Activated T-cell treated with anti-CD3 and anti-CD28 coated beads, Interleukin-2, amount 50 U/mL, for 72 hours (primary cell): ENCODE measurements at regions not wholly inside any gene's neighbourhood (a gene's known extent, or its start where the extent isn't known, plus 50 kb on each side); places are given as distances from the start of the nearest gene placed in this dataset.

Source experiments
- ATAC-seq, 2 donors: fragments of 150-1000 bp; cut with Tn5 transposase; replicated peaks in 1 of 2; 2 replicates each; pipeline ENCODE4 v1.10.0; 2021; ENCODE audit warnings: moderate library complexity in 2 of 2, mild to moderate bottlenecking in 1 of 2
- DNase-seq, 2 donors: peaks; one replicate each; pipeline ENCODE4 v3.0.0; 2021 to 2022; ENCODE audit warnings: mixed read lengths in 1 of 2
- H3K27ac Mint-ChIP-seq: one replicate; pipeline ENCODE4 v1.8.0; 2022; ENCODE audit warnings: mild to moderate bottlenecking, moderate library complexity, mixed read lengths
- H3K27me3 Mint-ChIP-seq: one replicate; pipeline ENCODE4 v1.8.0; 2022; ENCODE audit warnings: low read depth, mixed read lengths
- H3K36me3 Mint-ChIP-seq, 2 donors: one replicate each; pipeline ENCODE4 v1.8.0; 2022; ENCODE audit warnings: mixed read lengths in 2 of 2, mild to moderate bottlenecking in 1 of 2; ENCODE audit not compliant: insufficient read depth in 2 of 2
- H3K4me1 Mint-ChIP-seq: one replicate; pipeline ENCODE4 v1.8.0; 2022; ENCODE audit warnings: low read depth, mixed read lengths
- H3K4me3 Mint-ChIP-seq, 2 donors: one replicate each; pipeline ENCODE4 v1.8.0; 2022; ENCODE audit warnings: mild to moderate bottlenecking in 2 of 2, mixed read lengths in 2 of 2, moderate library complexity in 2 of 2
- H3K9me3 Mint-ChIP-seq, 2 donors: one replicate each; pipeline ENCODE4 v1.8.0; 2022; ENCODE audit warnings: mixed read lengths in 2 of 2

DNA sequence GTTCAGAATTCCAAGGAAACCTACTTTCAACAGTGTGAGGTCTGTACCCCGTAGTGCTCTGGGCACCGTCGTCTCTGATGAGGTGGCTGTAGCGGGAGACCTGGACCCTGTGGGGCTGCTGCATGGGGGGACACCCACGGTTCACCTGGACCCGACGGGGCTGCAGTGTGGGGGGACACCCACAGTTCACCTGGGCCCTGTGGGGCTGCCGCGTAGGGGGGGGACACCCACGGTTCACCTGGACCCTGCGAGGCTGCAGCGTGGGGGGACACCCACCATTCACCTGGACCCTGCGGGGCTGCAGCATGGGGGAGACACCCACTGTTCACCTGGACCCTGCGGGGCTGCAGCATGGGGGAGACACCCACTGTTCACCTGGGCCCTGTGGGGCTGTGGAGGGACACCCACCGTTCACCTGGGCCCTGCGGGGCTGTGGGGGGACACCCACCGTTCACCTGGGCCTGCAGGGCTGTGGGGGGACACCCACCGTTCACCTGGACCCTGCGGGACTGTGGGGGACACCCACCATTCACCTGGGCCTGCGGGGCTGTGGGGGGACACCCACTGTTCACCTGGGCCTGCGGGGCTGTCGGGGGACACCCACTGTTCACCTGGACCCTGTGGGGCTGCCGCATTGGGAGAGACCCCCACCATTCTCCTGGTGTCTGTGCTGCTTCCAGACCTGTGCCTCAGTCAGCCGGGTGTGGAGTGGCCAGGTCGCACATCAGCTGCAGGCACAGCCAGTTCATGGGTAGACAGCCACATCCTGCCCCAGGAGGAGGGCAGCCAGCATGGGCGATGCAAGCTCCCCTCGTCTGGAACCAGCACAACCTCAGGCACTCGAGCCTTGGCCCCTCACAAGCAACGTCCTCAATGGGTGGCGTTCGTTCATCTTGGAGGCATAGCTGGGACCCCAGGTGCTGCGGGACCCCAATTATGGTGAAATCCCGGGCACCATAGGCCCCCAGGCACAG, 114.5 kb downstream of the TMEM18 start:
- H3K9me3 Mint-ChIP-seq = no peaks in the 10 kb centered on the region
- no peak for DNase-seq
- H3K36me3 Mint-ChIP-seq = no peaks in the 10 kb centered on the region
- H3K4me3 Mint-ChIP-seq = no peak overlapping the region
- H3K27me3 Mint-ChIP-seq = peaks cover 28% of the 10 kb centered on the region
- no peak for ATAC-seq
- no peaks in the 10 kb centered on the region for H3K4me1 Mint-ChIP-seq
- no peak overlapping the region for H3K27ac Mint-ChIP-seq

DNA sequence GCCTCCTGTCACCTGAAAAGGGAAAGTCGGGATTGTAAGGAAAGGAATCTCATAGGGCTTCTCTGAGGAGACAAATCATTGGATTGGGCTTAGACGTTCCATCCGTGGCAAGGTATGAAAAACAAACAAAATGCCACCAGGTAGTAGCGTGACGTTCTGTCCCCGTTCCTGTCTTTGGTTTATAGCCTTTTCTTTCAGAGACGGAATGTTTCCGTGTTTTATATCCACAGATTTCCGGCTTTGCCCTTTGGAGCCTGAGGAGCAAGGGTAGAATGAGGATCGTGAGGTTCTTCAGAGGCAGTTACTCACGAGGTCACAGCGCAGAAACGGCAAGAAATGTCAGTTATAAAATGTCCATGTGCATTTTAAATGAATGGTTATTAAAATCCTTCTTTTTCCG, 118.3 kb downstream of the TMEM18 start:
- DNase-seq = no peak
- Mint-ChIP-seq H3K4me3 (no peak overlapping the region), H3K9me3 (no peaks in the 10 kb centered on the region), H3K27ac (no peak overlapping the region), H3K27me3 (peaks cover 13% of the 10 kb centered on the region), H3K36me3 (no peaks in the 10 kb centered on the region), H3K4me1 (no peaks in the 10 kb centered on the region)
- no peak for ATAC-seq

DNA sequence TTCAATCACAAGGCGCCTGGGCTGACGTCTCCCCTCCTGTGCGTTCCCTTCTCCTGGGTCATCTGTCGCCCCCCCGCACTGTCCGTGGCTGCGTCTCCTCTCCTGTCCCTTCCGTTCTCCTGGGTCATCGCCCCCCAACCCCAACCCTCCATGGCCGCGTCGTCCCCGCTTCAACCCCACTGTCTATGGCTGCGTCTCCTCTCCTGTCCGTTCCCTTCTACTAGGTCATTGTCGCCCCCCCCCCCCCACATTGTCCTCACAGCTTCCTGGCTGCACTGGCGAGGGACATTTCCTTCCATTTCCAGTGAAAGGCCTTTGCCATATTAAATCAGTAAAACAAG, 118.9 kb downstream of the TMEM18 start:
- no peak for ATAC-seq
- Mint-ChIP-seq H3K27ac (no peak overlapping the region), H3K4me3 (peak overlapping the region in 1 of 2 donors; percentile 54), H3K36me3 (no peaks in the 10 kb centered on the region), H3K27me3 (peaks cover 13% of the 10 kb centered on the region), H3K4me1 (no peaks in the 10 kb centered on the region), H3K9me3 (no peaks in the 10 kb centered on the region)
- DNase-seq = no peak

DNA sequence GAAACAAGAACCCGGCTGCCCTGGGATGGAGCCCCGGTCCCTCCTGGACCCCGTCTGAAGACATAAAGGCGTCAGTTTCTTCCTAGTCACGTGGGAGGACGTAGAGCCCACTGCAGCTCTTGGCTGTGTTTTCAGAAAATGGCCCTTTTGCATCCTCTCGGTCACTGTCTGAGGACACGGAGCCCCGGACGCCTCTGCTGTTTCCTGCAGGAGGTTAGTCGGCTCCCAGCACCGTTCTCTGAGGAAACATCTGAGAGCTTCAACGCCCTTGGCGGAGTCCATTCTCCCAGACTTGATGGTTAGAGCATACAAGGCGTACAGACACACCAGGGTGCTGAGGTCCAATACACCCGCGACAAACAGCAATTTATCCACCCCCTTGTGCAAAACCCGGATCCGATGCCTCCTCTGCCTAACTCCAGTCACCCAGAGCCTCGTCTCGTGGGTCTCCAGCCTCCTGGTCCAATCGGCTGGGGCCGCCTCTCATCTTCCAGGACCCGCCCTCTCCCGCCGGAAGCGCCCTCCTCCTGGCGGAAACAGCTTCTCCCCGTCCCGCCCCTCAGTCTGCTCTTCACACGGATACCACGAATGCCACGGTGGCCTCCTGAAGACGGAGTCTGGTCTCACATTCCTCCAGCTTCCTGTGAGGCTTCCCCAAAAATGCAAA, 119.4 kb downstream of the TMEM18 start:
- Mint-ChIP-seq H3K27ac (no peak overlapping the region), H3K4me3 (peak overlapping the region in 1 of 2 donors; percentile 54), H3K4me1 (no peaks in the 10 kb centered on the region), H3K9me3 (no peaks in the 10 kb centered on the region), H3K36me3 (no peaks in the 10 kb centered on the region), H3K27me3 (peaks cover 13% of the 10 kb centered on the region)
- ATAC-seq (no peak), DNase-seq (peak in 1 of 2 donors; percentile 6)

DNA sequence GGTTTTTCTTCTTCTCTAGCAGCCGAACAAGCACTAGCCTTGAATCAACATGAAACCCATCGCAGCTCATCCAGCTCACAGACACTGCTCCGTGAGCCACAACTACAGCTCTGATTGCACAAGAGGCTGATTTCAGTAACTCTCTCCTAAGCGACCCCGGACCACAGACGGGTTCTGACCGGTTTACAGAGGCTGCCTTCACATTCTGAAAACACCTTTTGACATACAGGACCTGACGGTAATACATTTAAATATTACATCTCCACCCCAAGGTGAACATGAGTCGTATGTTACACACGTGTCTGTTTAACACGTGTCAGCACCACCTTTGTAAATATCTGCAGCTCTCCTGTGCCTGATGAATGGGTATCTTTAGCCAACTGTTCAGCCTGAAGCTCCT, 120.7 kb downstream of the TMEM18 start:
- Mint-ChIP-seq H3K36me3 (no peaks in the 10 kb centered on the region), H3K4me3 (no peak overlapping the region), H3K4me1 (no peaks in the 10 kb centered on the region), H3K27ac (no peak overlapping the region), H3K27me3 (peaks cover 13% of the 10 kb centered on the region), H3K9me3 (no peaks in the 10 kb centered on the region)
- DNase-seq (no peak), ATAC-seq (no peak)

DNA sequence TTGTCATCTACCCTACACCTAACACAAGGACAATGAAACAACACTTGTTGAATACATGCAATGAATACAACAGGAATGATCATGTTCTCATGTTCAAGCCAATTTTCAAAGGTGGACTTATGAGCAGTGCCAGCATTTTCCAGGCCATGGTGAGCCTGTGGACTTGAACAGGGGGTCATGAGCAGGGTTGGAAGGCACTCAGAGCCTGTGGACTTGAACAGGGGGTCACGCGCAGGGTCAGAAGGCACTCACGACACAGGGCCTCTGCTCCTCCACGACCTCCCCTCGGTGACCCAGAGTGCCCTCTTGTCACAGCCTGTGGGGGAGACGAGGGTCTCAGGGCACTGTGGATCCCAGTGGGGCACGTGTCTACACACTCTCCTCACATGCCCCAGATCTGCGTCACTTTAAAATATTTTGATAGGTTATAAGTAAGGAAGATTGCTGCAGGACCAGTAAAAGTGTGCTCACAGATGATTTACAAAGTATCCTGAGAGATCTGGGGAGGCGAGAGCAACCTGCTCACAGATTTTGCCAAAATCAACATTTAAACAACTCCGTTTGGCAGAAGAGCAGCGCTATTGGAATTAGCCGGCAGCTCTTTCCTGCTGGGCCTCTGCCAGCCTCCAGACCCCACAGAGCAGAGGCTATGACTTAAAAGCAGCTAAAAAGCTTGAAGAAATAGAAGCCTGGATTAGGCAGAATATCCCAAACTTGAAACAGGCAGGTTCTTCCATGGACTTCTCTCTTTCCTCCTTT, 121.9 kb downstream of the TMEM18 start:
- no peak for ATAC-seq
- Mint-ChIP-seq H3K4me1 (no peaks in the 10 kb centered on the region), H3K9me3 (no peaks in the 10 kb centered on the region), H3K4me3 (no peak overlapping the region), H3K36me3 (no peaks in the 10 kb centered on the region), H3K27ac (no peak overlapping the region), H3K27me3 (peaks cover 13% of the 10 kb centered on the region)
- DNase-seq = no peak

DNA sequence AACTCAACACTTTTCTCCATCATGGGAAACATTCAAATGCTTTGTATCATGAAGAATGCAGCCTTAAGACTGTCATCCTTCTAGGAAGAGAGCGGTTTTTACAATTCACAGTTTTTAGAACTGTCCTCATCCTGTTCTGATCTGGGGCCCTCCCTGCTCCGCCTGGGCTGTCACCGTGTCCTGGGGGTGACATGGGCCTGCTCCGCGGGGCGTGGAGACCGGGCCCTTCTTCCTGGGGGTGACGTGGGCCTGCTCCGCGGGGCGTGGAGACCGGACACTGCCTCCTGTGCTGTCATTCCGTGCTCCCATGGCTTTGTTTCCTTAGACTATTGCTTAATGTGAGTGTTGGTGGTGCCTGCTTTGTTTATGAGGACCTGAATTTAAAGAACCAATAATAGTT, 122.8 kb downstream of the TMEM18 start:
- Mint-ChIP-seq H3K36me3 (no peaks in the 10 kb centered on the region), H3K4me1 (no peaks in the 10 kb centered on the region), H3K27me3 (peaks cover 12% of the 10 kb centered on the region), H3K27ac (no peak overlapping the region), H3K4me3 (no peak overlapping the region), H3K9me3 (no peaks in the 10 kb centered on the region)
- no peak for ATAC-seq
- DNase-seq = no peak

DNA sequence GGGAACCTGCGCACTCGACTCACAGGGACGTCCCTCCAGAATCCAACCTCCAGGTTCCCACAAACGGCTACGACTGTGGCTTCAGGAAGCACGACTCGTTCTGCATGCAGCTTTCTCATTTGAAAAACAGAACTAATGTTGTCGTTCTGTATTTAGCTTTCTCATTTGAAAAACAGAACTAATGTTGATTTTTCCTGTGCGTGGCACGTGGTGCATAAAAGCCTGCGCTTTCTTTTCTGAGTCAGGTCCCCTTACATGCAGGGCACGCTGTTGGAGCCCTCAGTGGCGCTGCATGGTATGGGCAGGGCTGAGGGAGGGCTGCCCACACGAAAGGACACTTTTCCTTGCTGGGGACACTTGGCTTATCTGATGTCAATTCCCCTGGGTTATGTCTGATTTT, 124.3 kb downstream of the TMEM18 start:
- no peak for ATAC-seq
- no peaks in the 10 kb centered on the region for H3K4me1 Mint-ChIP-seq
- H3K4me3 Mint-ChIP-seq = no peak overlapping the region

DNA sequence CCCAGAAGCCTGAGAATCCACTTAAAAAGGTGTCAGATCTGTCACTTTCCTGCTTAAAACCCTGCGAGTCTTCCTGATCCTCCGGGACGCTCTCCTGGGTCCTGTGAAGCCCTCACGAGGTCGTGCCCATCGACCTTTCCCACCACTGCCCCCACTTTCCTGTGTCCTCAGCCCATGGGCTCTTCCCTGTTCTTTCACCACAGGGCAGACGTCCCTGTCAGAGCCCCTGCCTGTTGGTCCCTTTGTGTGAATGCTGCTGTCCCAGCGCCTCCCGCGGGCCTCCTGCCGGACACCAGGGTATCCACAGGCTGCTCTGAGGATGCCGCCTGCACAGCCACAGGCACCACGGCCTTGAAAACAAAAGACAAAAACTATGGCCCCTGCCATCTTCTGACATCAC, 125.6 kb downstream of the TMEM18 start:
- Mint-ChIP-seq H3K27me3 (peaks cover 4% of the 10 kb centered on the region), H3K27ac (no peak overlapping the region), H3K9me3 (no peaks in the 10 kb centered on the region), H3K4me3 (no peak overlapping the region), H3K36me3 (no peaks in the 10 kb centered on the region), H3K4me1 (no peaks in the 10 kb centered on the region)
- DNase-seq (no peak), ATAC-seq (no peak)

More for the DNA sequence above, 124.3 kb downstream of the TMEM18 start:
- no peak for DNase-seq
- no peak overlapping the region for H3K27ac Mint-ChIP-seq
- peaks cover 4% of the 10 kb centered on the region for H3K27me3 Mint-ChIP-seq
- no peaks in the 10 kb centered on the region for H3K36me3 Mint-ChIP-seq
- no peaks in the 10 kb centered on the region for H3K9me3 Mint-ChIP-seq

DNA sequence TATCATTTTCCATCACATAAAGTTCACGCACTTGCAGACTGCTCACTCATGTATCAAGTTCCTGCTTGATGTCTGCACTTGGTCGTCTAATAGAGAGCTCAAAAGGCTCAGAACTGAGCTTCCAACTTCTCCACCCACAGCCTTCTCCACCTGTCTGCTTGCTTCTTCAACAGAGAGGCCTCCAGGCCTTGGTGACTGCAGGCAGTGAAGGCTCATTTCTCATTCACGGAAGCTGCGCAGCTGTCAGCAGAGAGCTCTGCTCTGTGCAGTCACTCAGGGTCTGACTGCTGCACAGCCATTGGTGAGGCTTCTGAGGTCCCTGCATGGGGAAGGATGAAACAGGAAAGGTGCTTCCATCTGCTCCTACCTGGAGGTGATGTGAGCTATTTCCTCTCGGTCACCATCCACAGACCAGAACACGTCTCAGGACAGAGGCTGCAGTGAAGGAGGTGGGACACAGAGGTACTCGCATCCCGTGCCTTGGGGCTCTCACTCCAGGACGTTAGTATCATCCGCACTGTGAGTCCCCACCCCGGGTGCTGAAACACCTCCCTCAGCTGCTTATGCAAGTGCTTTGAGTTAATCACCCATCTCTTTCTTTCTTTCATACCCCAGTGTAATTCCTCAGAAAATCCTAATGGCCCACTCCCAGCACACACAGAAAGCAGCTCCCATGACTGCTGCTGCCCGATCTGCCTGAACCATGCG, 126.2 kb downstream of the TMEM18 start:
- H3K9me3 Mint-ChIP-seq = no peaks in the 10 kb centered on the region
- no peaks in the 10 kb centered on the region for H3K36me3 Mint-ChIP-seq
- no peak overlapping the region for H3K4me3 Mint-ChIP-seq
- no peak for ATAC-seq
- H3K27me3 Mint-ChIP-seq = peaks cover 4% of the 10 kb centered on the region
- no peak for DNase-seq
- no peak overlapping the region for H3K27ac Mint-ChIP-seq
- no peaks in the 10 kb centered on the region for H3K4me1 Mint-ChIP-seq

DNA sequence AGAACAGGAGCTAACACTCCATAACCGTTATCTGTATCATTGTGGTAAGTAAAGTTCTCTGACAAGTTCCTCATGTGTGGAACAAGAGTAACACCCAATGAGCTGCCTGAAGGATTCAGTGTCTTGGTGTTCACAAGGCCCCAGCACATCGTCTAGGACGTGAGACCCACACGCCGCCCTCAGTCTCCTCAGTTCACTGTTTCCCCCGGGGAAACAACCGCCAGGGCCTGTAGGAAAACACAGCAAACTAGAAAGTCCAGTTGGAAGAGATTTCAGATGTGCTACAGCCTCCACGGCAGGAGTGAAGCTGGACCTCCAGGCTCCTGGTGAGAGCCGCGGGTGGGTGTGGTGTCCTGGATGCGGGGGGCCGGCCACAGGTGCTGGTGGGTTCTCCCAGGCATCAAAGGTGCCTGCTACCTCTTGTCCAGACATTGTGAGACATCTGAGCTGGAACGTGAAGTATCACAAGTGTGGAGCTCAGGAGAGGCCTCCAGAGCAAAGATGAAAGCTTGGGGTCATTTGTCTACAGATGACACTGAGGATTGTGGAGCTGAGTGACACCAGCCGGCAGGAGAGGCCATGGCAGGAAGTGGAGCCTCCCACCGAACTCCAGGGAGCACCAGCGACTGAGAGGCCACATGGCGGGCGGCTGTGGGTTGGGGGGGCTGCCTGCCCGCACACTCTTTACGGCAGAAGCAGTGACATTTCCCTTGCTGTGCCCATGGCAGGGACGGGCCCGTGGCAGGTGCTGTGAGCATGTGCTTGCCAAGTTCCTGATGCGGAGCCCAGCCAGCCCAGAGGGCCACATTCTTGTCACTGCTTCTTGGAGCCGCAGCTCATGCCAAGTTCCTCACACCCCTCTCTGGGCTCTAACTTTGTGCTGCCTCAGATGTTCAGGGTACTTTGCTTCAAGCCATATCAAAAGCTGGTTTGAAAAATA, 131.2 kb downstream of the TMEM18 start:
- DNase-seq = no peak
- H3K9me3 Mint-ChIP-seq = no peaks in the 10 kb centered on the region
- H3K27ac Mint-ChIP-seq = no peak overlapping the region
- no peak for ATAC-seq
- H3K36me3 Mint-ChIP-seq = no peaks in the 10 kb centered on the region
- H3K4me3 Mint-ChIP-seq = no peak overlapping the region
- no peaks in the 10 kb centered on the region for H3K4me1 Mint-ChIP-seq
- H3K27me3 Mint-ChIP-seq = peaks cover 4% of the 10 kb centered on the region

DNA sequence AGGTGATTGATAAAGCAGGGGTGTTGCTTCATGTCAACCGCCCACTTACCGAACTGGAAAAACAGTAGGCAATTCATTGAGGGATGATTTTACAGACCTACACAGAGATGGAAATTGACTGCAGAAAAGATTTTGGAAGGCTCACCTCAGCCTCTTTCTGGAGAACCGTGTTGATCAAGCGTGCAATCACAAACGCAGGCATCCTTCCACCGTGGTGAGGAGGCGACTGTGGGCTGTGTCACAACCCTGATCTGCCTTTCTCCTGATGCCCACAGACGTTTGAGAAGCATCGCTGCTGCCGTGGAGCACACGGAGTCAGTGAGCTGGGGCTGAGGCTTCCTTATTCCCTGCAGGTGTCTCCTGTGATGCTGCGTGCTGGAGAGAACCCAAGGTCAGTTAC, 132.0 kb downstream of the TMEM18 start:
- H3K27ac Mint-ChIP-seq = no peak overlapping the region
- peaks cover 4% of the 10 kb centered on the region for H3K27me3 Mint-ChIP-seq
- ATAC-seq (no peak), DNase-seq (no peak)
- no peaks in the 10 kb centered on the region for H3K4me1 Mint-ChIP-seq
- H3K36me3 Mint-ChIP-seq = no peaks in the 10 kb centered on the region
- no peaks in the 10 kb centered on the region for H3K9me3 Mint-ChIP-seq
- H3K4me3 Mint-ChIP-seq = no peak overlapping the region
